Hematopoietic multipotent progenitor cell treated with erythropoietin and hydrocortisone succinate and interleukin-3 and kit ligand, for 6 days (in vitro differentiated cells): ENCODE measurements at regions not wholly inside any gene's neighbourhood (a gene's known extent, or its start where the extent isn't known, plus 50 kb on each side); places are given as distances from the start of the nearest gene placed in this dataset.
"Not testable (repeated sequence)": the region's sequence is repeated elsewhere in the genome, so short reads cannot be mapped to it uniquely, and the experiment has no call there.

Experiments used
- DNase-seq: peaks from one replicate; pipeline ENCODE4 v3.0.0-alpha.2; 2015

DNA sequence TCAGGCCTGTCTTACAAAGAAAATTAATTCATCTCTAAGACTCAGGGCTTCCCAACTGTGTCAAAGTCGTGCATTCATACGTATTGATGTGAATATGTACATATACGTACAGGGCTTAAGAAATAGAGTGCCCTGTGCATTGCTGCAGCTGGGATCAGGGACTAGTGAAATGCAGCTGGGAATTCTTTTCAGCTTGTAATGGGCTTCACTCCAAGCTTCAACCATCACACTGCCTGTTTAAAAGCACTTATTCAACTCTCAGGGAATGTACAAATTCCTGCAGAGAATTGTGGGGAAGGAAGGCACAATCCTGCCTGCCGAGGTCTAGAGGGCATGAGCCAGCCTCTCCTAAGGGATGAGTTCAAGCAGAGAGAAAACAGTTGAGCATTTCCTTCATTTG, 59.6 kb upstream of the MAN2A1 start:
- DNase-seq, result no peak

DNA sequence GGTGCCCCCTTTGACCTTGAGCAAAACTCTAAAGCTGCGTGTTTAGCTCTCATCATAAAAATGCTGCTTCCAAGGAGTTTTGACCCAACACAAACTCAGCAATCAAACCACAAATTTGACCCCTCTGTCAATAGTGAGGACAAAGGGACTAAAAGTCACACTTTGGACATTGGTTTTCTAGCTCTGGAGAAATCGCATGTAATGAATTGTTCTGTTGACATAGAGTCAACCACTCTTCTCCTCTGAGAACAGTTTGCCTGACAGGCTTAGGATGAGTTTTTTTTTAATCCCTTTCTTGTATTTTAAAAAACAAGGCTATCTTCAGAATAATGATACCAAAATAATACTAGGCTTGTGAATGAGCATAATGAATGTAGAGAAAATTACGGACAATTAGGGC, 61.1 kb upstream of the MAN2A1 start:
- DNase-seq, result no peak

DNA sequence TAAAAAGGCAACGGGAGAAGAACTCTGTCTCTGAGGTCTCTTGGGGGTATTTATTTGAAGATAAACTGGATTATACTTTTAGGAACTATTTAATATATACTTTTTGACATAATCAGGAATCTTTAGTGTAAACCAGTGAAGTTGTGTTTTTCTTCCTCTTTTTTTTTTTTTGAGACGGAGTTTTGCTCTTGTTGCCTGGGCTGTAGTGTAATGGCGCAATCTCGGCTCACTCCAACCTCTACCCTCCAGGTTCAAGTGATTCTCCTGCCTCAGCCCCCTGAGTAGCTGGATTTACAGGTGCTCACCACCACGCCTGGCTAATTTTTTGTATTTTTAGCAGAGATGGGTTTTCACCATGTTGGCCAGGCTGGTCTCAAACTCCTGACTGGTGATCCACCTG, 68.5 kb upstream of the MAN2A1 start:
- not testable (repeated sequence) for DNase-seq

GRCh38 chr5:109620651-109621050, 69.1 kb upstream of the MAN2A1 start:
- DNase-seq, result no peak

GRCh38 chr5:109619606-109620005, 70.1 kb upstream of the MAN2A1 start:
- DNase-seq, result no peak

GRCh38 chr5:109619021-109619460, 70.7 kb upstream of the MAN2A1 start:
- peak; percentile 29 for DNase-seq

DNA sequence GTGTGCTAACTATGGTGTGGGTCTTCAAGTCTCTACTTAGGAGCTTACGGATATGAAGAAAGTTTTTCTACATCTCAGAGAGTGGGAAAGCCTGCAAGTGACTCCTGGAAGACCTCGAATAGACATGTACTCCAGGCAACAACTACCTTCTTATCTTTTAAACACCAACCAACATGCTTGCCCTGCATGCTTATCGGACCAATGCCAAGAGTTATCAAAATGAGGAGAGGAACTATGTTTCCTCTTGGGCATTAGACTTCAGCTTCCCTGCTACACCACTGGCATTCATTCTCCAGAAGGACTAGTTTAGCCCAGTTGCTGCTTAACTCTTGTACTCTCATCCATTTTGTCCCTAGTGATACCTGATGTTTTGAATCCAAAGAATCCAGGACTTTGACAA, 74.7 kb upstream of the MAN2A1 start:
- peak; percentile 57 for DNase-seq

GRCh38 chr5:109614301-109614700, 75.4 kb upstream of the MAN2A1 start:
- DNase-seq, result no peak

DNA sequence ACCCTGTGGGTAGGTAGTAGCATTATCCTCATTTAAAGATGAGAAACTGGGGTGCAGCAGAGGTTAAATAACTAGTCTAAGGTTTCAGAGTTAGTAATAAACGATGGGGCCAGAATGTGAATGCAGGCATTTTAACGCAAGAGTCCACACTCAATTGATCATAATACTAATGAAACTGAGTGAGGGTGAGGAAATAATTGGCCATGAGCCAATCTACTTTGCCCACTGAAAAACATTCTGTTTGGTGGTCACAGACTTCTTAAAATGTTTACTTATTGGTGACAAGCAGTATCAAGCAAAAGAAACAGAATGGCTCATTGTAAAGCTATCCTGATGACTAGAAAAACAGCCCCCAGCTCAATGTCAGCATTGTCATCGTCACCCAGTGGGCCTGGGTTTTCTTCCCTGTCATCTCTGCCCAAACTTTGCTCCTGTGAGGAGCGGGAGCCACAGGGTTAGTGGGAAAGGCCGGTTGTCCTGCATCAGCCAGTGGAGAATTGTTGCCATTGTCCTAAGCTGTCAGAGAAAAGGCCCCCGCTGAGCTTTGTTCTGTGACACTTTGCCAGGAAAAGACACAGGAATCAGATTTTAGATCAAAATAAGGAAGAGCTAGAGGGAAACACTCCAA, 77.3 kb upstream of the MAN2A1 start:
- no peak for DNase-seq

DNA sequence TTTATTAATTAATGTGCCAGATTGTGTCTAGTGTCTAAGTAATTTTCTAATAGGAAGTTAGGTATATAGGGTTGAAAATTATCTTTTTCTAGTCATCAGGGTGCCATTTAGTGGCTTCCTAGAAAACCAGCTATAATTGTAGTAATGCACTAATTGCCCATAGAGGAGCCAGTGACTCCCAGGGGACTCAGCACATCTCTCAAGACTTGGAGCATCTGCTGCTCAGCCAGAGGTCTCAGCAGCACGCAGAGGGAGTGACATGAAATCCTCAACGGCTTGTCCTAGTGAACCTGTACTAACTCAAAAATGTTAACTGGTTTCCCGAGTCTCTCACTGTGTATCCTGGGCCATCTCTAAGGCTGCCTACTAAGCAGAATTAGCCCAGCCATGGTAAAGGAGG, 78.2 kb upstream of the MAN2A1 start:
- DNase-seq, result no peak

- DNase-seq, result no peak
These were observed 78.7 kb upstream of the MAN2A1 start for GRCh38 chr5:109611061-109611460.

DNA sequence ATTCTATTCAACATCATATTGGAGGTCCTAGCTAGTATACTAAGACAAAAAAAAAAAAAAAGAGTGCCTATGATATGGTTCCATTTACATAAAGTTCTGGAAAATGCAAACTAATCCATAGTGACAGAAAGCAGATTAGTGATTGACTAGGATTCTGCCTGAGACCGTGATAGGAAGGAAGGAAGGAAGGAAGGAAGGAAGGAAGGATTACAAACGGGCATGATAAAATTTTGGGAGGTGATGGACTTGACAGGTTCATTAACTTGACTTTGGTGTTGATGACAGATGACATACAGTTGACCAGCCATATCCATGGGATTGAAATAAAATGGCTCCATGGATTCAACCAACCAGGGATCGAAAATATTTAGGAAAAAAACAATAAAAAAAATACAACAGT, 79.1 kb upstream of the MAN2A1 start:
- no peak for DNase-seq

GRCh38 chr5:109605207-109605730, 84.5 kb upstream of the MAN2A1 start:
- DNase-seq, result no peak

DNA sequence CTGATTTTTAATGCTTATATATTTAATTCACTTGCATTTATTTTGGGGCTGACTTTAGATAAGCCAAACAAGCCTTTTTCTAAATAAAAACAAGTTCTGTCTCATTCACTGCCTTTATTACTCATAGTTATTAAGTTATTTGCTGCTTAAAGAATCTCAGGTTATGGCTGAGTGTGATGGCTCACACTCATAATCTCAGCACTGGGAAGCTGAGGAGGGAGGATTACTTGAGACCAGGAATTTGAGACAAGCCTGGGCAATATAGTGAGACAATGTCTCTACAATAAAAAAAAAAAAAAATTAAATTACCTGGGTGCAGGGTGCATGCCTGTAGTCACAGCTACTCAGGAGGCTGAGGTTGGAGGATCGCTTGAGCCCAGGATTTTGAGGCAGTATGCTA, 85.0 kb upstream of the MAN2A1 start:
- DNase-seq, result no peak

DNA sequence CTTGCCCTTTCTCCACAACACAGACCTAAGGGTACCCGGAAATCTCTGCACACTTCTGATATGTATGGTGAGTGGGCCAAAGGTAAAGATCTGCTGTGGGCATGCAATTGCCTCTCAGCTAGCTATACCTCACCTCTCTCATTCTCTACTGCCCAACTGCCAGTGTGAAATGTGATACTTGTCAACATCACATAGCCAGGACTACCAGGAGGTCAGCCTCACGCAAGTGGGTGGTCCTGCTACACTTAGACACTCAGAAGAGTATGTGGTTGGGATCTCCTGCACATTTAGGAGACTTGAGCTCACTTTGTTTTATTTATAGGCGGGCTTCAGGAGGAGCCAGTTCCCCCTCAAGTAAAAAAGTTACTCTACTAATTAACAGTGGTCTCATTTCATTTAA, 88.0 kb upstream of the MAN2A1 start:
- no peak for DNase-seq

- no peak for DNase-seq
These were observed 91.8 kb upstream of the MAN2A1 start for GRCh38 chr5:109597893-109598292.

DNA sequence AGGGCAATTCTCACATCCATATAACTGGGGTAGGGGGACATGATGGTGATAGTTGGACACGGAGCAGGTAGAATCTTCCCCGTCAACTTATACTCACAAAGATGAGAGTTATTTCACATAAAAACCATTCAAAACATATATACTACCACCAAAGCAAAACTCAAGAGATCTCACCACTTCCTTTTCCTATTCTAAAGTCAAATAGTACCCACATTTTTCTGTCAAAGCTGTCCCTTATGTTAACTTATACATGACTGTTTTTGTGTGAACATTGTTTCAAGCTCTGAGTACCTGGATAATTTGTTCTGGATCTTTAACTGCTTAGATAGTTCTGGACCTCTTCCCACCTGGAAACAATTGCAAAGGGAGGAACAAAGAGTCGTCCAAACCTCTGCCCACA, 95.5 kb upstream of the MAN2A1 start:
- DNase-seq, result no peak

- no peak for DNase-seq
These were observed 98.9 kb upstream of the MAN2A1 start for GRCh38 chr5:109590799-109591198.

DNA sequence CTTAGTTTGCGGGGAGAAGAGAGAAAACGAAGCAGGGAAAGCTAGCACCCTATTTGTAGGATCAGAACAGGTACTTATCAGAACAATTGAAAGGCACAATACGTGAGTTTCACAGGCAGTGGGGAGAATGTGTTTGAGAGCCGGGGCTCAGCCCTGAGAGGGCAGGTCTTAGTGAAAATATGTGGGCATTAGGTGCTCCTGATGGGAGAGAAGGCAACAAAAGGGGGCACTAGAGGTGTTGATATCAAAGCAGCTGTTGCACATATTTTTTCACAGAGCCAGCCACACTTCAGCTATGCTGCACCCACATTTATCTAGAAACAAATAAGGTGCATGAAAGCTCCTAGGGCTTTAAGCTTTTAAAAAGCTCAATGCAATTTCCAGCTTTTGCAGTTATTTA, 99.7 kb upstream of the MAN2A1 start:
- peak; percentile 54 for DNase-seq

GRCh38 chr5:109589239-109589638, 100.5 kb upstream of the MAN2A1 start:
- no peak for DNase-seq

DNA sequence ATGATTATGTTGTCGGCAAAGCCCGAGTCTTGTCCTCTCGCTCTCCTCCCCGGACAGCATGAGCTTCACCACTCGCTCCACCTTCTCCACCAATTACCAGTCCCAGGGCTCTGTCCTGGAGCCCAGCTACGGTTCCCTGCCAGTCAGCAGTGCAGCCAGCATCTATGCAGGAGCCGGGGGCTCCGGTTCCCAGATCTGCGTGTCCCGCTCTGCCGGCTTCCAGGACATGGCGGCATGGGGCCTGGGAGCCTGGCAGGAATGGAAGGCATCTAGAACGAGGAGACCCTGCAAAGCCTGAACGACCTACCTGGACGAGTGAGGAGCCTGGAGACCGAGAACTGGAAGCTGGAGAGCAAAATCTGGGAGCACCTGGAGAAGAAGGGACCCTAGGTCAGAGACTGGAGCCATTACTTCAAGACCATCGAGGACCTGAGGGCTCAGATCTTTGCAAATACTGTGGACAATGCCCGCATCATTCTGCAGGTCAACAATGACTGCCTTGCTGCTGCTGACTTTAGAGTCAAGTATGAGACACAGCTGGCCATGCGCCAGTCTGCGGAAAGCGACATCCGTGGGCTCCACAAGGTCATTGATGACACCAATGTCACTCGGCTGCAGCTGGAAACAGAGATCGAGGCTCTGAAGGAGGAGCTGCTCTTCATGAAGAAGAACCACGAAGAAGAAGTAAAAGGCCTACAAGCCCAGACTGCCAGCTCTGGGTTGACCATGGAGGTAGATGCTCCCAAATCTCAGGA, 101.3 kb upstream of the MAN2A1 start:
- DNase-seq, result no peak

- DNase-seq, result no peak
These were observed 104.6 kb upstream of the MAN2A1 start for GRCh38 chr5:109584986-109585599.

DNA sequence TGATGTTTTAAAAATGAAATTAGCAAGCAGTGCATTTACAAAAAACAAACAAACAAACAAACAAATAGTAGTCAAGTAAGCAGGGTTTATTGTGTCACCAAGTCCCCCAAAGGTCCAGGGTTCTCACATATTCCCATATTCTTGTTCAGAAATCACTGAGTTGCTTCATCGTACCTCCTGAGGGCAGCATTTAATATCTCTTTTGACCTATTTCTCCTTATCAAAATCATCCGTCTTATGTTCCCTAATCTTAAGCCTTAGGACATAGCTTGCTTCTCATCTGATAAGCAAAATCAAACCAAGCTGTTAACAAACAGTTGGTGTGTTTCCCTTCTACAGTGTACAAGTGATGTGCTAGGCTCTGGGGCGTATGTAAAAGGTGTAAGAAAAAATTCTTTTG, 109.5 kb upstream of the MAN2A1 start:
- peak; percentile 28 for DNase-seq

DNA sequence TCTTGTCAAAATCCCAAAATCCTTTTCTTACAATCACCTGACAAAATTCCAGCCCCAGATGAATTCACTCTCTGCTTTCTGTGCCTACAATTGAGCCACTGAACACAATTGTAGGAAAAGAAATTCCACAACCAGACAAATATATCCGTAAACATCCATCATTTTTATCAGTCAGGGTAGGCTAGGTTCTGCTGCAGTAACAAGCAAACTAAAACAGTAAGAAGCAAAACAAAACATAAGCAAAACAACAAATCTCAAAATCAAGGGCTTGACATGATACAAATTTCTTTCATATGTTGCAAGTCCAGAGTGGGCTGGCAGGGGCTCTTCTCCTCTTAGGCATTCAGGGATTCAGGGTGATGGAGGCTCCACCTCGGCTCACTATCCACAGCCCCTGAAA, 114.2 kb upstream of the MAN2A1 start:
- DNase-seq, result no peak
